HG03520 (cell line): ENCODE measurements at regions not wholly inside any gene's neighbourhood (a gene's known extent, or its start where the extent isn't known, plus 50 kb on each side); places are given as distances from the start of the nearest gene placed in this dataset.
A peak's percentile ranks its signal among the peaks of the same experiment; 100 is the strongest.

Experiments used
- ATAC-seq: cut with Tn5 transposase; IDR thresholded peaks from one replicate; pipeline ENCODE4 v1.9.1; 2021; ENCODE audit warnings: mild to moderate bottlenecking, moderate library complexity; ENCODE audit not compliant: unreplicated experiment

- ATAC-seq, result no peak
These were observed 171.8 kb downstream of the DACT1 start for GRCh38 chr14:58809520-58809919.

DNA sequence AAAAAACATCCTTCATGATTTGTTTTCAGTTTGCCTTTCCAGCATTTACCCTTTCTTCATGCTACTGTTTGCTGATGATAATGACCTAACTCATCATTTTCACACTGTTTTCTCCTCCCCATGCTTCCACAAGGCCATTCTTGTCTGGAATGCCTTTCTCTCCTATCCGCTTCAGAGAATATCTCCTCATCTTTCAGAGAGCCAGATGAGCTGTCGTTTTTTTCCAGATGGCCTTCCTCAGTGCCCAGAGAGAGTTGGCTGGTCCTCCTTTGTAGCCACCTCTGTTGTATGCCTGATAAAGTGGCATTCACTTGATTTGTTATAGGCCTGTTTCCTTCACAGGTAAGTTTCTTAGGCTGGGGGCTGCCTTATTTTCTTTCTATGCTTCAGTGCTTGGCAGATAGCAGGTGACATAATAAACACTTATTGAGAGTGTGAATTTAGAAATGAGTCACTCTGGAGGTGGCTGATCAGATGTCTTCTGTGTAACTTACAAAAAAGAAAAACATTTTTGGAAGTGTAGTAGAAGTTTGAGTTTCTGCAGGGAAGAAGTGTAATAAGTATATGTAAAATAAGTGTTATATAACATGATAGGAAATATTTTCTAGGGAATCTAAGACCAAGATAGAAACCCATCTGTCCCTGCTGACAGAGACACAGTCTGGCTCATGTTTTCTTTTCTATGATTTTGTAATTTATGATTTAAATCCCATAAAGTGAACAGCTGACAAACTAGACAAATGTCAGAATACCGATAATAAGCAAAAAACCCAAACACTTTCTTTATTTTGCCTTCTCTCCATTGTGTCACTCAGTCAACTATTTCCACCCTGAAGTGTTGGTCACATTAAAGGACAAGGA, 174.5 kb downstream of the DACT1 start:
- peak; percentile 58 for ATAC-seq

DNA sequence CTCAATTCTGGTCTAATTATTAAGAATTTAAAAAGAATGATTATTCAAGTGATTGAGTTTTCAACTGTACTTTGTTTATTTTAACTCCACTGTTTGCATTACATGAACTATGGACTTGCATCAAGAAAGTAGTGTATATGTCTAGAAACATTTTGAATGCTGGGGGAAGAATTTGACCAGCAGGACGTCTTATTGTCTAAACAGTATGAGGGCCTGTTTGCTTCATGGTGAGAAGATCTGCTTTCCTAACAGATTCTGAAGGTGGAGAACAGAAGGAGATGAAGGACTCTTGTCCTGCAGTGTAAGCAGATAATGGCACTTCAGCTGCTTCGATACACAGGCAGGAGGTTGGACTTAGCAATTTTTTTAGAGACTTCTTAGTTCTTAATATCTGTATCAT, 176.0 kb downstream of the DACT1 start:
- ATAC-seq, result no peak

GRCh38 chr14:58814466-58814865, 176.7 kb downstream of the DACT1 start:
- no peak for ATAC-seq

GRCh38 chr14:58815161-58815701, 177.5 kb downstream of the DACT1 start:
- ATAC-seq, result no peak

GRCh38 chr14:58815794-58816193, 178.0 kb downstream of the DACT1 start:
- ATAC-seq, result no peak

GRCh38 chr14:58816416-58817115, 178.8 kb downstream of the DACT1 start:
- ATAC-seq, result no peak

DNA sequence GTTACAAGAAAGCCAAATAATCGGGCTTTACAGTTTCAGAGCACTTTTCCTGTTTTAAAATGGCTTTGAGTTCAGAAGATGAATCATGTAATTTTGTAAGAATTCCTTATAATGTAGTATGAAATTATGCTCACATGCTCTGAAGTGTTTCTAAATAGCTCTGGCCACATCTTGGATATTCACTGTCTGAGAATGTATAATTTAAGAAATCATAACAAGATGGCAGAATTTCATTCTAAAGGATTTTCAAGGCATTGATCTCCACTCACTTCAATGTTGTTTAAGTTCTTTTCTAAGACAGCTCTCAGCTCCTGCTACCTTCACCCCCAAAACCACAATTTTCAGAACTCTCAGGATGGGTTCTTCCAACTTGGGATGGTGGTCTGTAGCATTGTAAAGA, 180.1 kb downstream of the DACT1 start:
- ATAC-seq, result no peak

GRCh38 chr14:58820032-58820431, 182.3 kb downstream of the DACT1 start:
- ATAC-seq, result no peak

GRCh38 chr14:58821421-58821820, 183.7 kb downstream of the DACT1 start:
- ATAC-seq, result no peak

GRCh38 chr14:58822856-58823255, 185.1 kb downstream of the DACT1 start:
- ATAC-seq, result no peak

DNA sequence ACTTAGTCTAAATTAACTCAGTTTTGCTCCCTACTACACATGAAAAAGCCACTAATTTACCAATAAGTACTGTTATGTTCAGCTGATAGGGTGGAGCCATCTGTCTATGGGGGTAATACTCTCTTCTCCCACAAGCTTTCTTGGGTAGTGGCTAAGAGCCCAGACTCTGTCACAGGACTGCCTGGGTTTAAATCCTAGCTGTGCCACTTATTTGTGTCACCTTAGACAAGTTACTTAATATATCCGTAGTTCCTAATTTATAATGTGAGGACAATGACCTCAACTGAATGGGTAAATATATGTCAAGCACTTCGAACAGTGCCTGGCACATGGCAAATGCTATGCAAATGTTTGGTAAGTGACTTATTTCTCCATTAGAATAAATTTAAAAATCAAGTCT, 185.6 kb downstream of the DACT1 start:
- no peak for ATAC-seq

DNA sequence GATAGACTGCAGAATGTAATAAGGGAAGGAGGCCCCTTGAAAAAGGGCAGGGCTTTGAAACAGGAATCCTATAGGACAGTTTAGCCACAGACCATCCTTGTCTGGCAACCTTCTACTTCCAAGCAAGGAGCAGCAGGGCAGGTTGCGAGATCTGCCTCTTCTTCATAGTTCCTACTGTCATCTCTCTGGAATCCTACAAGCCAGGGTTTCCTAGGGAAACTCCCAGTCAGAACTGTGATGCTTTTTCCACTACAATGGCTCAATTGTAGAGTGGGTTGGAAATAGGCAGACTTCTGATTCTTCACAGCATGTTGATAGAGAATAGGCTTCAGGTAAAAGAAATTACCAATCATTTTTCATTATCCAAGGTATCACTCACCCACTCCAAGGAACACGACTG, 186.3 kb downstream of the DACT1 start:
- no peak for ATAC-seq

GRCh38 chr14:58824796-58825195, 187.0 kb downstream of the DACT1 start:
- no peak for ATAC-seq

- ATAC-seq, result no peak
These were observed 187.8 kb downstream of the DACT1 start for GRCh38 chr14:58825606-58826005.

GRCh38 chr14:58826845-58827686, 189.3 kb downstream of the DACT1 start:
- ATAC-seq, result no peak

GRCh38 chr14:58828298-58828697, 190.5 kb downstream of the DACT1 start:
- no peak for ATAC-seq

DNA sequence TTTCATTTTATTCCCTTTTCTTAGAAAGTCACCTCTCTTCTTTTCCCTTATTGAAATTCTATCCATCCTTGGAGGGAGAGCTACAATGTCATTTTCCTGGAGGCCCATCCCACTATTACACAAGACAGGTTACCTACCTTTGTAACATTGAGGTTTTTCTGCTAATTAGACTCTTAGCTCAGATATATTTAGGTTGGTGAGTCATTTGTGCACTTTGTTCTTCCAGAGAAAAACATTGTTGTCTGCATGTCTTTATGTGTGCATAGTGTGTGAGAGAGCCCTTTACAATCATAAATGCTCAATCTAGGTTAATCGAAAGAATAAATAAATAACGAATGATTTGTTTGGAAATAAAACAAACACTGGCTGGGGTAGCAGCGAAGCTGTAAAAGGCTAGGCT, 191.8 kb downstream of the DACT1 start:
- ATAC-seq, result no peak

- no peak for ATAC-seq
These were observed 192.4 kb downstream of the DACT1 start for GRCh38 chr14:58830121-58830520.

DNA sequence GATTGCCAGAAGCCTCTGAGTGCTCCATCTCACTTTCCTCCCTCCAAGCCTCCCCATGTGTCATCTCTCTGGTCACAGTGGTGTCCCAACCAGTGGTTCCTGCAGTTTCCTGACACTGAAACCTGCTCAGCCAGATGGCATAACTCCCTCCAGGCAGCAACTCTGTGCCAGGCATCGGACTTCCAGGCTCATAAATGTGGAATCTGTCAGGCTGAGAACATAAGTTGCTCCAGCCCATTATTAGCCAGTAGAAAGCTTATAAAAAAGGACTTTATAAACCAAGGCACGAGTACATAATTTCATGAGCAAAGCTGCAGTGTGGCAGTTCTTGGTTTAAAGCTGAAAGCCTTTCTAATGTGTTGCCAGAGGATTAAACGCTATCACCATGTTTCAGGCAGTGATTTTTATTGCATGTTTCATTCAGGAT, 194.3 kb downstream of the DACT1 start:
- no peak for ATAC-seq
